Mesothelial cell of epicardium (in vitro differentiated cells): ENCODE measurements at regions not wholly inside any gene's neighbourhood (a gene's known extent, or its start where the extent isn't known, plus 50 kb on each side); places are given as distances from the start of the nearest gene placed in this dataset.

Experiments
- DNase-seq, 2 experiments: peaks; one replicate each; pipeline ENCODE4 v3.0.0; 2021; ENCODE audit warnings: low spot score in 2 of 2; ENCODE audit not compliant: unreplicated experiment in 2 of 2
- H3K27ac Mint-ChIP-seq: 2 replicates; pipeline ENCODE4 v1.8.0; 2021; ENCODE audit warnings: mixed read lengths
- H3K27me3 Mint-ChIP-seq: 2 replicates; pipeline ENCODE4 v1.8.0; 2021; ENCODE audit warnings: low read depth, mixed read lengths
- H3K36me3 Mint-ChIP-seq: 2 replicates; pipeline ENCODE4 v1.8.0; 2021; ENCODE audit warnings: mixed read lengths
- H3K4me1 Mint-ChIP-seq: 2 replicates; pipeline ENCODE4 v1.8.0; 2021; ENCODE audit warnings: mixed read lengths
- H3K4me3 Mint-ChIP-seq: 2 replicates; pipeline ENCODE4 v1.8.0; 2021; ENCODE audit warnings: mild to moderate bottlenecking, moderate library complexity, mixed read lengths
- H3K9me3 Mint-ChIP-seq: 2 replicates; pipeline ENCODE4 v1.8.0; 2021; ENCODE audit warnings: mixed read lengths
- TF ChIP-seq, protein P1 (sequence below): fragments of 200-600 bp; sonication (generic); IDR thresholded peaks from one replicate; pipeline ENCODE4 v1.5.0; 2021; ENCODE audit warnings: antibody characterized with exemption; ENCODE audit not compliant: unreplicated experiment

DNA sequence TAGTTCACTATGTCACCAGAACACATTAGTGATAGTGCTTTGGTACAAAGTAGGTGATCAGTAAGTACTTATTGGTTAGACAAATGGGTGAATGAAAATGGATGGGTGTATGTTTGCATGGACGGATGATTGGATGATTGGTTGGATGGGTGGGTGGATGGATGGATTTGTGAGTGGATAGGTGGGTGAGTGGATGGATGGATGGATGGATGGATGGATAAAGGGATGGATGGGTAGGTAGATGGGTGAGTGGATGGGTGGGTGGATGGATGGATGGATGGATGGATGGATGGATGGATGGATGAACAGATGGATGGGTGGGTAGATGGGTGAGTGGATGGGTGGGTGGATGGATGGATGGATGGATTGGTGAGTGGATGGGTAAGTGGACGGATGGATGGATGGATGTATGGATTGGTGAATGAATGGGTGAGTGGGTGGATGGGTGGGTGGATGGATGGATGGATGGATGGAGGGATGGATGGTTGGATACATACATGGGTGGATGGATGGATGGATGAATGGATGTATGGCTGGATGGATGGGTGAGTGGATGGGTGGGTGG lies 225.3 kb upstream of the GSE1 start:
- TF ChIP-seq, protein P1, sequence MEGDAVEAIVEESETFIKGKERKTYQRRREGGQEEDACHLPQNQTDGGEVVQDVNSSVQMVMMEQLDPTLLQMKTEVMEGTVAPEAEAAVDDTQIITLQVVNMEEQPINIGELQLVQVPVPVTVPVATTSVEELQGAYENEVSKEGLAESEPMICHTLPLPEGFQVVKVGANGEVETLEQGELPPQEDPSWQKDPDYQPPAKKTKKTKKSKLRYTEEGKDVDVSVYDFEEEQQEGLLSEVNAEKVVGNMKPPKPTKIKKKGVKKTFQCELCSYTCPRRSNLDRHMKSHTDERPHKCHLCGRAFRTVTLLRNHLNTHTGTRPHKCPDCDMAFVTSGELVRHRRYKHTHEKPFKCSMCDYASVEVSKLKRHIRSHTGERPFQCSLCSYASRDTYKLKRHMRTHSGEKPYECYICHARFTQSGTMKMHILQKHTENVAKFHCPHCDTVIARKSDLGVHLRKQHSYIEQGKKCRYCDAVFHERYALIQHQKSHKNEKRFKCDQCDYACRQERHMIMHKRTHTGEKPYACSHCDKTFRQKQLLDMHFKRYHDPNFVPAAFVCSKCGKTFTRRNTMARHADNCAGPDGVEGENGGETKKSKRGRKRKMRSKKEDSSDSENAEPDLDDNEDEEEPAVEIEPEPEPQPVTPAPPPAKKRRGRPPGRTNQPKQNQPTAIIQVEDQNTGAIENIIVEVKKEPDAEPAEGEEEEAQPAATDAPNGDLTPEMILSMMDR: no peak
- Mint-ChIP-seq H3K4me1 (peaks cover 41% of the 10 kb centered on the region), H3K36me3 (no peaks in the 10 kb centered on the region), H3K9me3 (no peaks in the 10 kb centered on the region), H3K4me3 (no peak overlapping the region), H3K27me3 (no peaks in the 10 kb centered on the region), H3K27ac (no peak overlapping the region)
- no peak for DNase-seq

DNA sequence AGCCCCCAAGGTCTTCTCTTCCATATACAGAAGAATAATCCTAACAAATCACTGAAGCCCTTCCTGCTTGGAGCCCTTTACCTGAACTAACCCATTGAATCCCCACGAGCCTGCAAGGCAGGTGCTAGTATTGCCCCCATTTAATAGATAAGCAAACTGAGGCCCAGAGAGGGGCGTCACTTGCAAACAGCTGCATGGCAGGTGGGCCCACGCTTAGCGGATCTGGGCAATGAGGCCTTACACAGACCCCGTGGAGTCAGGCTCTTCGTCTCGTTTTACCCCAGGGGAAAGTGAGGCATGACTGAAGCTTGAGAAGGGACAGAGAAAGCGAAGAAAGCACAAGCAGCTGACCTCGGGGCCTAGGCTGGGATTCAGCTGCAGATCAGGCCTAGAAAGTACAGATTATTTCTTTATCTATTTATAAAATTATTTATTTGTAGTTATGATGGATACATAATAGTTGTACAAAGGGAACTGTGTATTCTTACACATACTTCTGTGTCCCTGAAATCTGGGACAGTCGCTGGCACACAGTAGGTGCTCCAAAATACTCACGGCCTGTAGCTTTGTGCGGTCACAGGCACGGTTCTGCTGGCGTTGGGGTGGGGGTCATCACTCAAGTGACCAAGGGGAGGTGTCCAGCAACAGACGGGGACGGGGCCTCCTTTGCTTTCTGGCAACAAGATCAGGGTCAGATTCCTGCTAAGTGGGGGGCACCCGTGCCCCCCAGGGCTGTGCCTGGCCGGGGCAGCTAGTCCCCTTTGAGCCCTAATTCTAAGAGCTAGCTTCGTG lies 223.2 kb upstream of the GSE1 start:
- no peaks in the 10 kb centered on the region for H3K36me3 Mint-ChIP-seq
- peak; percentile 2 to 31 for DNase-seq
- H3K9me3 Mint-ChIP-seq: no peaks in the 10 kb centered on the region
- peak overlapping the region; percentile 53 for H3K27ac Mint-ChIP-seq
- TF ChIP-seq, protein P1: no peak
- no peak overlapping the region for H3K4me3 Mint-ChIP-seq
- H3K4me1 Mint-ChIP-seq: peaks cover 34% of the 10 kb centered on the region
- H3K27me3 Mint-ChIP-seq: no peaks in the 10 kb centered on the region

DNA sequence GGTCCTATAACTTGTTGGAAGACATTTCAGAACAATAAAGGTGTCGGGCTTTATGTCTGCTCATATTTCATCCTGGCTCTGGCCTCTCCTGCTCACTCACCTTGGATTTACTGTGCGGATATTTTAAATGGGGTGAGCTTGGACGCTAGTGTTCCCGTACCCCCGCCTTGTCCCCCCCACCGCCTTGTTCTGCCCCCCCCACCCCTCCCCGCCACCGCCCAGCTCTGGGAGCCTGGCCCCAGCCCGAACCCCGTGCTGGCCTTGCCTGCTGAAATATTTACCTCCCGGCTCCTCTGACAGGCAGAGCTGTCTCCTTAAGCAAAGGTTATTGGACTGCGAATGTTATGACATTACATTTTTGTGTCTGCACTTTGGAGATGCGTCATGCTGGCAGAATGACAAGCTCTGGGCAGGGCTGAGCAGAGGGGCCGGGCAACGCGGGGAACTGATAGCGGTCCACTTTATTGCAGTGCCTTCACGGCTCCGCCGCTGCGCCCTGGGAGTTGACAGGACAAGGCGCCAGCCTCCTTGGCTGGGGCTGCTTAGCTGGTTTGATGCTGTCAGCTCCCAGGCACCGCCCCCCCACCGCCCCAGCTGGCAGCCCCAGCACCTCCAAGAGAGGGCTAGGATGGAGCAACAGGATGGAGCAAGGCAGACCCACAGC lies 222.5 kb upstream of the GSE1 start:
- TF ChIP-seq, protein P1: no peak
- H3K4me1 Mint-ChIP-seq: peaks cover 34% of the 10 kb centered on the region
- H3K27ac Mint-ChIP-seq: peak overlapping the region; percentile 66
- H3K36me3 Mint-ChIP-seq: no peaks in the 10 kb centered on the region
- DNase-seq: peak; percentile 37 to 71
- no peaks in the 10 kb centered on the region for H3K27me3 Mint-ChIP-seq
- no peaks in the 10 kb centered on the region for H3K9me3 Mint-ChIP-seq
- no peak overlapping the region for H3K4me3 Mint-ChIP-seq

DNA sequence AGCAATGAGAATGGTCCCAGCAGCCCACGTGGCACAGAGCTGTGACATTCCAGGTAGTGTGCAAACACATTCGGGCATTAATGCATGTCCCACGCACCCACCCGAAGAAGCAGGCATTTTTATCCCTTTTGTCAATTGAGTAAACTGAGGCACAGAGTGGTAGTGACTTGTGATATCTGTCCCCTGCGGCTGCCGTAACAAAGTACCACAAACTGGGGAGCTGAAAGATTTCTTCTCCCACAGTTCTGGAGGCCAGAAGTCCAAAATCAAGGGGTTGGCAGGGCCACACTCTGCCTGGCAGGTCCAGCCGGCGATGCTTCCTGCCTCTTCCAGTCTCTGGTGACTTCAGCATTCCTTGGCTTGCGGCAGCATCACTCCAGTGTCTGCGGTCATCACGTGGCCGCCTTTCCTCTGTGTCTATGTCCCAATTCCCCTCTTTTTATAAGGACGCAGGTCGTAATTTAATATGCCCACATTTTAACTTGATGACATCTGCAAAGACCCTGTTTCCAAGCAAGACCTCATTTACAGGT lies 221.9 kb upstream of the GSE1 start:
- no peaks in the 10 kb centered on the region for H3K36me3 Mint-ChIP-seq
- peak overlapping the region; percentile 66 for H3K27ac Mint-ChIP-seq
- peak; percentile 1 to 29 for DNase-seq
- no peaks in the 10 kb centered on the region for H3K27me3 Mint-ChIP-seq
- TF ChIP-seq, protein P1: no peak
- H3K9me3 Mint-ChIP-seq: no peaks in the 10 kb centered on the region
- H3K4me3 Mint-ChIP-seq: no peak overlapping the region
- peaks cover 38% of the 10 kb centered on the region for H3K4me1 Mint-ChIP-seq

GRCh38 chr16:85391769-85392583 lies 221.1 kb upstream of the GSE1 start:
- Mint-ChIP-seq H3K36me3 (no peaks in the 10 kb centered on the region), H3K9me3 (no peaks in the 10 kb centered on the region), H3K27me3 (no peaks in the 10 kb centered on the region), H3K27ac (no peak overlapping the region), H3K4me3 (no peak overlapping the region), H3K4me1 (peaks cover 44% of the 10 kb centered on the region)
- DNase-seq: peak; percentile 16 to 28
- TF ChIP-seq, protein P1: no peak
